ENCODE measurements at regions not wholly inside any gene's neighbourhood (a gene's known extent, or its start where the extent isn't known, plus 50 kb on each side); places are given as distances from the start of the nearest gene placed in this dataset.
"Not testable (repeated sequence)": the region's sequence is repeated elsewhere in the genome, so short reads cannot be mapped to it uniquely, and the experiment has no call there.

DNA sequence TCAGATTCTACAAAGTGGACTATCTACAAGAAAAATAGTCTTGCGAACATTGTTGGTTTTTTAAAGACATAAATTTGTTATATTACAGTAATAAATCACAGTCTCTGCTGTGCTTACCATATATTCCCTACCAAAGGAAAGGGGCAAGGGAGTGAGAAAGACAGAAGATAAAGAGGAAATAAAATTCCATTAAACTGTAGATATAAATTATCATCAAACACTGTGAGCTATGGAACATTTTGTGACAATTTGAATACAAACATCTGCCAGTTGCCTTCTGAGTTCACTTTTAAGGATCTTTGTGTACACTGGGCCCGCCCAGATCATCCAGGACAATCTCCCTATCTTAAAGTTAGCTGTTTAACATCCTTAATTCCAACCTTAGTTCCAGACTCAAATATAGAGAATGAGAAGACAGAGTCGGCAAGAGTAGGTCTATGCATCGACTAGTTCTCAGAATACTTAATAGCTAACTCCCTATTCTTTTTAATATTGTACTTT lies 122.8 kb downstream of the NUFIP1 start:
- no peak for DNase-seq (ENCODE audit: low spot score)
- TF ChIP-seq, protein P1, sequence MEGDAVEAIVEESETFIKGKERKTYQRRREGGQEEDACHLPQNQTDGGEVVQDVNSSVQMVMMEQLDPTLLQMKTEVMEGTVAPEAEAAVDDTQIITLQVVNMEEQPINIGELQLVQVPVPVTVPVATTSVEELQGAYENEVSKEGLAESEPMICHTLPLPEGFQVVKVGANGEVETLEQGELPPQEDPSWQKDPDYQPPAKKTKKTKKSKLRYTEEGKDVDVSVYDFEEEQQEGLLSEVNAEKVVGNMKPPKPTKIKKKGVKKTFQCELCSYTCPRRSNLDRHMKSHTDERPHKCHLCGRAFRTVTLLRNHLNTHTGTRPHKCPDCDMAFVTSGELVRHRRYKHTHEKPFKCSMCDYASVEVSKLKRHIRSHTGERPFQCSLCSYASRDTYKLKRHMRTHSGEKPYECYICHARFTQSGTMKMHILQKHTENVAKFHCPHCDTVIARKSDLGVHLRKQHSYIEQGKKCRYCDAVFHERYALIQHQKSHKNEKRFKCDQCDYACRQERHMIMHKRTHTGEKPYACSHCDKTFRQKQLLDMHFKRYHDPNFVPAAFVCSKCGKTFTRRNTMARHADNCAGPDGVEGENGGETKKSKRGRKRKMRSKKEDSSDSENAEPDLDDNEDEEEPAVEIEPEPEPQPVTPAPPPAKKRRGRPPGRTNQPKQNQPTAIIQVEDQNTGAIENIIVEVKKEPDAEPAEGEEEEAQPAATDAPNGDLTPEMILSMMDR (IDR thresholded peaks at IDR 0.05; ENCODE audit: extremely low read depth, insufficient read depth, missing control alignments) = no peak
- in situ Hi-C loops (cut with MboI; ENCODE audit: low pct_unique_long_range_greater_than_20kb, low sequenced_read_pairs, unreplicated experiment) = no loop called here

GRCh38 chr13:44865722-44866410 lies 123.4 kb downstream of the NUFIP1 start:
- DNase-seq (ENCODE audit: low spot score) = no peak
- in situ Hi-C loops (cut with MboI; ENCODE audit: low pct_unique_long_range_greater_than_20kb, low sequenced_read_pairs, unreplicated experiment) = no loop called here
- TF ChIP-seq, protein P1 (IDR thresholded peaks at IDR 0.05; ENCODE audit: extremely low read depth, insufficient read depth, missing control alignments) = no peak

- in situ Hi-C loops (cut with MboI; ENCODE audit: low pct_unique_long_range_greater_than_20kb, low sequenced_read_pairs, unreplicated experiment); DNase-seq (ENCODE audit: low spot score): not testable (repeated sequence)
These were observed 125.6 kb downstream of the NUFIP1 start for GRCh38 chr13:44863641-44864040.

DNA sequence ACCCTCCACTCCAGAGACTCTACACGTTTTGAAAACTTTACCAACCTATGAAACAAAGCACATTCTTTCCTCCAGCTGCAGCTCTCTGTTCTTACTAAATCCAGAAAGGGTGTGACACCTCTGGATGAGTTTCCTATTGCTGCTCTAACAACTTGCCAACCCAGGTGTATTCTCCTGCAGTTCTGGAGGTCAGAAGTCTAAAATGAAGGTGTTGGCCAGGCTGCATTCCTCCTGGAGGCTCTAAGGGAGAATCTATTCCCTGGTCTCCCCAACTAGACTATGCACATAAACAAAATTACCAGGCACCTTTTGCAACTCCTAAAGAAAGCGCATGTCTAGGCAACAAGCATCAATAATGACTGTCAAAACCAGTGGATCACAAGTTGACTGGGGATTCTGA lies 128.8 kb downstream of the NUFIP1 start:
- no peak for DNase-seq (ENCODE audit: low spot score)
- in situ Hi-C loops (cut with MboI; ENCODE audit: low pct_unique_long_range_greater_than_20kb, low sequenced_read_pairs, unreplicated experiment) = no loop called here
- TF ChIP-seq, protein P1 (IDR thresholded peaks at IDR 0.05; ENCODE audit: extremely low read depth, insufficient read depth, missing control alignments) = no peak

GRCh38 chr13:44857736-44858135 lies 131.5 kb downstream of the NUFIP1 start:
- in situ Hi-C loops (cut with MboI; ENCODE audit: low pct_unique_long_range_greater_than_20kb, low sequenced_read_pairs, unreplicated experiment) = no loop called here
- no peak for DNase-seq (ENCODE audit: low spot score)
- TF ChIP-seq, protein P1 (IDR thresholded peaks at IDR 0.05; ENCODE audit: extremely low read depth, insufficient read depth, missing control alignments) = no peak

DNA sequence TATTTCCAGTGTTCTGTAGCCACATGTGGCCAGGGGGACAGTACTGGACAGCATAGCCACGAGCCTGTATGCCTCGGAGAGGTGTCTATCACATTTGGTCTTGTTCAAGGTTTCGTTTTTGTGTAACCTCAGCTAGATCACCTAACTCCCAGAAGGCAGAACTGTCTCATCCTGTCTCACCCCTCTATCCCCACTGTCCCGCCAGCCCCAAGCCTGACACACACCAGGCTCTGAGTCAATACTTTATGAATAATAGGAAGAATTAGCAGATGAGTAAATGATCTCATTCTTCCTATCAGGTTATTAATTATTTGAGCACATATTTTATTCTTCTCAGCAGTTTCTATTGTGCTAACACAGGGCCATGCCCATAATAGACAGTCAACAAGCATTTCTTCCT lies 132.2 kb downstream of the NUFIP1 start:
- no peak for DNase-seq (ENCODE audit: low spot score)
- TF ChIP-seq, protein P1 (IDR thresholded peaks at IDR 0.05; ENCODE audit: extremely low read depth, insufficient read depth, missing control alignments) = no peak
- in situ Hi-C loops (cut with MboI; ENCODE audit: low pct_unique_long_range_greater_than_20kb, low sequenced_read_pairs, unreplicated experiment) = no loop called here

- in situ Hi-C loops (cut with MboI; ENCODE audit: low pct_unique_long_range_greater_than_20kb, low sequenced_read_pairs, unreplicated experiment) = no loop called here
- no peak for DNase-seq (ENCODE audit: low spot score)
- TF ChIP-seq, protein P1 (IDR thresholded peaks at IDR 0.05; ENCODE audit: extremely low read depth, insufficient read depth, missing control alignments) = no peak
These were observed 133.4 kb downstream of the NUFIP1 start for GRCh38 chr13:44855860-44856259.
